Muscle layer of colon (tissue), 2 donors: ENCODE measurements at regions not wholly inside any gene's neighbourhood (a gene's known extent, or its start where the extent isn't known, plus 50 kb on each side); places are given as distances from the start of the nearest gene placed in this dataset.
A peak's percentile ranks its signal among the peaks of the same experiment; 100 is the strongest.

Source experiments
- H3K27ac ChIP-seq: one replicate; pipeline ENCODE4 v1.7.0; 2013; ENCODE audit warnings: low read depth, mild to moderate bottlenecking, low read length, moderate library complexity
- H3K27me3 ChIP-seq, 2 donors: one replicate each; pipeline ENCODE4 v1.7.0; 2013; ENCODE audit warnings: low read length in 2 of 2, mild to moderate bottlenecking in 2 of 2; ENCODE audit not compliant: insufficient read depth in 2 of 2, control insufficient read depth in 1 of 2
- H3K36me3 ChIP-seq: one replicate; pipeline ENCODE4 v1.7.0; 2013; ENCODE audit warnings: mild to moderate bottlenecking, low read length; ENCODE audit not compliant: insufficient read depth
- H3K4me1 ChIP-seq: one replicate; pipeline ENCODE4 v1.7.0; 2013; ENCODE audit warnings: mild to moderate bottlenecking, low read length; ENCODE audit not compliant: insufficient read depth
- H3K4me3 ChIP-seq, 2 donors: one replicate each; pipeline ENCODE4 v1.7.0; 2013; ENCODE audit warnings: low read length in 2 of 2, low read depth in 1 of 2, mild to moderate bottlenecking in 1 of 2, moderate library complexity in 1 of 2
- H3K9ac ChIP-seq: one replicate; pipeline ENCODE4 v1.7.0; 2013; ENCODE audit warnings: low read length
- H3K9me3 ChIP-seq: one replicate; pipeline ENCODE4 v1.7.0; 2013; ENCODE audit warnings: mild to moderate bottlenecking, low read length
- donor health status: abdominal sarcoma.
- donor health status: Adenocarcinoma of cecum.

DNA sequence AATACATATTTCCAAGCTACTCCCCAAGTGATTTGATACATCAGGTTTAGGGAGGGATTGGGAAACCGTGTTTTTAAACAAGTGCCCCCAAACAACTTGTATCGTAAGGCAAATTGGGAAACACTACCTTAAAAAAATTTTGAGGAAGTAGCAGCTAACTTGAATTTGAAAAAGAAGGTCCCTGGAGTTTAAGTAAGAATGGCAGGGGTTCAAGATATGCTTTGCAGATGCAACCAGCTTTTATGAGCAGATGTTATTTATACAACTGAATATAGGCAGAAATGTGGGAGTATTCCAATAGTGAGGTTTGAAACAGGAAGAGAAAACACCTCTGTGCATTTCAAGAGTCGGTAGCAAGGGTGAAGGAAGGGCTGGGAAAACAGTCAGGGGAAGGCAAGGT is 139.6 kb downstream of the IL20RB start:
- no peaks in the 10 kb centered on the region for H3K4me1 ChIP-seq
- H3K4me3 ChIP-seq, result no peak overlapping the region
- no peaks in the 10 kb centered on the region for H3K36me3 ChIP-seq
- H3K9ac ChIP-seq, result no peak overlapping the region
- no peaks in the 10 kb centered on the region for H3K9me3 ChIP-seq
- H3K27ac ChIP-seq, result no peak overlapping the region
- no peaks in the 10 kb centered on the region for H3K27me3 ChIP-seq

DNA sequence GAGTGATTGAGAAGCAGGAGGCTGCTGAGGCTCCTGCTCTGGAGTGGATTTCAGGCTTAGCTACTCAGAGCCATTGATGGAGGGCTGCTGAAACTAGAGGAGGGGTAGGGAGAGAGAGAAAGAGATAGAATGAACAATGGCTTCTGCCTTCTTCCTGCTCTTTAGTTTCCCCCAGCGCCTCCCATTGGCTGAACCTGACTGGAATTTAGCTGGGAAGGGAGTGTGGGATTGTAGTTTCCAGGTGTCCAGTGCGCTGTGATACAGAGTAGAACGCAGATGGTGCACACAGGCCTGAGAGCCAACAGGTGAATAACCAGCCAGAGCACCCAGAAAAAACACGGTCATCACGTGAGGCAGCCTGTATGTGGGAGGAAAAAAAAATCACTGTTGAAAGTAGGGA is 140.1 kb downstream of the IL20RB start:
- Histone ChIP-seq H3K4me1 (no peaks in the 10 kb centered on the region), H3K27ac (no peak overlapping the region), H3K4me3 (no peak overlapping the region), H3K9ac (no peak overlapping the region), H3K9me3 (no peaks in the 10 kb centered on the region), H3K27me3 (no peaks in the 10 kb centered on the region), H3K36me3 (no peaks in the 10 kb centered on the region)

DNA sequence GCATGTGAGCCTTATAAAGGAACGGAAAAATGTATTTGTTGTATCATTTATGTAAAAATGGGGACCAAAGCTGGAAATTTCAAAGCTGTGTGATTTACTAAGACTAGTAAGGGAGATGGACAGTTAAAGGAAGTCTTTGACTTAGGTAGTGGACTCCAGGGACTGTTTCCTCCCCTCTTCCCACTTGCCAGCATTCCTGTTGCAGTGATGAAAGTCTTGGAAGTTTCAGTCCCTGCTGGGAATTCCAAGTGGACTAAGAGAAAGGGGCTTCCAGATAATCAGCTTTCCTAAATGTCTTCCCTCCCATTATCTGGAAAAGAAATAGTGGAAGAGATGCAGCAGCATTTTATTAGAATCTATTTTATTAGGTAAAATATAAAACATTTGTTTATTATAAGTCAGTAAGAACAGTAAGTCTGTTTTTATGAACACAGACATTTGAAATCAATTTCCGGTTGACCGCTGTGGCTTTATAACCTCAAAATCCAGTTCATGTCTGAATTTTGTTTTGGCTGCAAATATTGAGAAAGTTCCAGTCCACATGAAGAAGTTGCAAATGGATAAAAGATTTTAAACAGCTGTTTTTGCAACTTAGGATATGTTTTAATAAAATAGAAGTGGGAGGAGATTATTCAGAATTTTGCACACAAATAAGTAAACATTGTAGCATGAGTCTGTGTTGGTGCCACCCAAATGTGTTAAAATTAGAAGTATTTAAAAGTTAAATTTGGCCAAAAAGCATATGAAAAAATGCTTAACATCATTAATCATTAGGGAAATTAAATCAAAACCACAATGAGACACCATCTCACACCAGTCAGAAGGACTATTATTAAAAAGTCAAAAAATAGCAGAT is 141.8 kb downstream of the IL20RB start:
- no peaks in the 10 kb centered on the region for H3K36me3 ChIP-seq
- no peaks in the 10 kb centered on the region for H3K27me3 ChIP-seq
- no peaks in the 10 kb centered on the region for H3K4me1 ChIP-seq
- no peak overlapping the region for H3K27ac ChIP-seq
- H3K9ac ChIP-seq, result no peak overlapping the region
- H3K4me3 ChIP-seq, result no peak overlapping the region
- no peaks in the 10 kb centered on the region for H3K9me3 ChIP-seq

DNA sequence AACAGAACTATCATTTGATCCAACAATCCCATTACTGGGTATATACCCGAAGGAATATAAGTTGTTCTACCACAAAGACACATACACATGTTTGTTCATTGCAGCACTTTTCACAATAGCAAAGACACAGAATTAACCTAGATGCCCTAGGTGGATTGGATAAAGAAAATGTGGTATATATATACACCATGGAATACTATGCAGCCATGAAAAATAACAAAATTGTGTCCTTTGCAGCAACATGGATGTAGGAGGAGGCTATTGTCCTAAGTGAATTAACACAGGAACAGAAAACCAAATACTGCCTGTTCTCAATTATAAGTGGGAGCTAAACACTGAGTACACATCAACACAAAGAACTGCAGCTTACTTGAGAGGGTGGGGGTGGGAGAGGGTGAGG is 142.5 kb downstream of the IL20RB start:
- H3K36me3 ChIP-seq, result no peaks in the 10 kb centered on the region
- H3K9me3 ChIP-seq, result no peaks in the 10 kb centered on the region
- H3K9ac ChIP-seq, result no peak overlapping the region
- no peak overlapping the region for H3K27ac ChIP-seq
- no peak overlapping the region for H3K4me3 ChIP-seq
- no peaks in the 10 kb centered on the region for H3K27me3 ChIP-seq
- H3K4me1 ChIP-seq, result peaks cover 2% of the 10 kb centered on the region

DNA sequence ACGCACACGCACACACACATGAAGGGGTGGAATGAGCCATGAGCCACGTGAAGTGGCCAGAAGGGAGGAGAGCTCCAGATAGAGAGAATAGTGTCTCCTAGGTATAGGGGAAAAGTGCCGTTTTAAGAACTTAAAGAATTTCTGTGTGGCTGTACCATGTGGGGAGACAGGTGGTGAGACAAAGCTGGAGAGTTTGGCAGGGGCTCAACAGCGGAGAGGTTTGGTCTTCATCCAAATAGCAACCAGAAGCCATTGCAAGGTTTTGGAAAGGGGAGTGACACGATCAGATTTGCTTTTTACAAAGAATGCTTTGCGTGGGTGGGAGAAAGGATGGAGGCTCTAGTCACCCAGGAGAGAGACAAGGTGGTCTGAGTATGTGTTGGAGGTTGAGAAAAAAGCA is 146.0 kb downstream of the IL20RB start:
- no peak overlapping the region for H3K9ac ChIP-seq
- H3K36me3 ChIP-seq, result no peaks in the 10 kb centered on the region
- H3K4me3 ChIP-seq, result no peak overlapping the region
- H3K9me3 ChIP-seq, result no peaks in the 10 kb centered on the region
- no peaks in the 10 kb centered on the region for H3K27me3 ChIP-seq
- peaks cover 7% of the 10 kb centered on the region for H3K4me1 ChIP-seq
- H3K27ac ChIP-seq, result no peak overlapping the region

DNA sequence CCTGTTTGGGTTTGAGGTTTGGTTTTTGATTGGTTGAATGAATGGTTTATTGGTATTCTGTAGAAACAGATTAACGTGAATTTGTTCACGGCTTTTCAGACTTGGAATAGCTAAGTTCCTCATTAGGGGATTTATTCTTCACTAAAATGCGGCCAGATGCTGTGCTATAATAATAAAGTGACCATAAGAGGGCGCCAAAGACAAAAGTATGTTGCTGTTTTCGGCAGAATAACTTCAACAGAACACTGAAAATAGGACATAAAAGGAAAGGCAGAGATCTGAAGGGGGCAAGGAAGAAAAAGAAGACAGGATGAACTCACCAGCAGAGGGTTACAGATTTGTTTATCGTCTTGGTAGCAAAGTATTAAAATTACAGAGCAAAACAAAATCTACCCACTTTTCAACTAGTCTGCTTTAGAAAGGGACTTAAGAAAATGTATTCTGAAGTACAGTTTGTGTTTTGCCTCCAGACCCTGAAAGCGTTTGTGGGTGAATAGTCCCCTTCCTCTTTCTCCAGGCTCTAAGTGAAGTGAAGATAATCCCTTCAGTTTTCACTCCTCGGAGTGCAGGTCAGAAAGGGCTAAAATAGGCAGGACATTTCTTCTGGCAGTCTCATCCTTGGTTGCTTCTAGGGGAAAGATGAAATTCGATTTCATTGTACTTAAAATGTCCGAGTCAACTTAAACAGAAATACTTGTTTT is 147.6 kb downstream of the IL20RB start:
- H3K9ac ChIP-seq, result no peak overlapping the region
- peak overlapping the region in 1 of 2 donors; percentile 16 for H3K4me3 ChIP-seq
- no peak overlapping the region for H3K27ac ChIP-seq
- no peaks in the 10 kb centered on the region for H3K27me3 ChIP-seq
- H3K9me3 ChIP-seq, result no peaks in the 10 kb centered on the region
- peaks cover 7% of the 10 kb centered on the region for H3K4me1 ChIP-seq
- no peaks in the 10 kb centered on the region for H3K36me3 ChIP-seq

DNA sequence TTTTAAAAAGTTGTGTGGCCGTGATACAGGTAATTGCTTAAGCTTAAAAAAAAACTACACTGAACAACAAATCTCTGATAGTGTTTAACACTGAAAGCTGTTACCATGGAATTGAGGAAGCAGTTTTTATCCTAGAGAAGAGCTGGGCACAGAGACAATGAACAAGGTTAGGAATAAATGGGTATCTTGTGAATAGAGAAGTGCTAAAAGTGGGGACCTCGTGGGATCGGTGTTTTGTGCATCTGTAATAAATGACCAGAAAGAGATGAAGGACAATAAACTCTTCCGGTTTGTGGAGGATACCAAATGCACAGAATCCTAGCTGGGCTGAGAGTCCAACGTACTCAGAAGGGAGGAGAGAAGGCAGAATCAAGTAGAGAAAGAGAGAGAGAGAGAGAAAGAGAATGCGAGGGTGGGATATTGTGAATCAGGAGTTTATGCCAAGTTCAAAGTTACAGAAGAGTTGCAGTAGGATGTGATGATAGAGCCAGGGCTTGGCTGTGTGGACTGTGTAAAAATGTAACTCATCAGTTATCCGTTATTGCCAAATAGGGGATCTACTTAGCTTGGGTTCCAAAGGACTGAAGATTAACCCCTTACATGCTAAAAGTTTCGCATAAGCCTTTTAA is 148.9 kb downstream of the IL20RB start:
- Histone ChIP-seq H3K4me3 (no peak overlapping the region), H3K27me3 (no peaks in the 10 kb centered on the region), H3K4me1 (peaks cover 7% of the 10 kb centered on the region), H3K9ac (no peak overlapping the region), H3K9me3 (no peaks in the 10 kb centered on the region), H3K27ac (no peak overlapping the region), H3K36me3 (no peaks in the 10 kb centered on the region)

DNA sequence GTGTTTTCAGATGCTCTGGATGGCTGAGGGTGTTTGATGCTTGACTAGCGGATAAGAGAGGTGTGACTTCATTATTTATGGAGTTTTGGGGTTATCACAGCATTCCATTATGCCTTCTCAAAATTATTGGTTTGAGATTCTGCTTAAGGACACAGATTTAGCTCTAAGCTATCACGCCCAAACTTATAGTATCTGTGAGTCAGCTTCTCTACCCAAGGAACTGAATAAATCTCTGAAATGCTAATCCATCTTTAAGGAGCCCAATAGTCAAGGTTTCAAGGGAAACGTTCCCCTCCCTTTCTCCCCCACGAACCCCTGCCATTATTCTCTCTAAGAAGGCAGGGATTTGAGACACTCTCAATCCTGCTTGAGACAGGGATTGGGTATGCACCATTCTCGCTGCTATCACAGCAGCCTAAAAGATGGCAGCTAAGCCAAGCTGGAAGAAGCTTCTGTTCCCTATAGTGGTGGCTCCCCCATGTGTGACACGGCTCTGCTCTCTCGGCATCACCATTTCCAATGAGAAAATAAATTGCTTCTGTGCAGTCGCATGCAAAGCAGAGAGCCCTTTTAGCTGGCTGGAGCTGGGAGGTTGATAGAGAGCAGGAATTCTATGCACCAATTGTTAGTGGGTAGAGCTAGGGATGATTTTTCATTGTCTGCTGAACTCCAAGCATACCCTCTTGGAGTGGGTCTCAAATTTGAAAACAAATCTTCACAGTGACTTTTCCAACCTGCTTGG is 151.1 kb downstream of the IL20RB start:
- H3K27ac ChIP-seq, result no peak overlapping the region
- H3K9me3 ChIP-seq, result no peaks in the 10 kb centered on the region
- H3K4me3 ChIP-seq, result no peak overlapping the region
- H3K36me3 ChIP-seq, result no peaks in the 10 kb centered on the region
- peaks cover 7% of the 10 kb centered on the region for H3K4me1 ChIP-seq
- H3K9ac ChIP-seq, result no peak overlapping the region
- no peaks in the 10 kb centered on the region for H3K27me3 ChIP-seq

DNA sequence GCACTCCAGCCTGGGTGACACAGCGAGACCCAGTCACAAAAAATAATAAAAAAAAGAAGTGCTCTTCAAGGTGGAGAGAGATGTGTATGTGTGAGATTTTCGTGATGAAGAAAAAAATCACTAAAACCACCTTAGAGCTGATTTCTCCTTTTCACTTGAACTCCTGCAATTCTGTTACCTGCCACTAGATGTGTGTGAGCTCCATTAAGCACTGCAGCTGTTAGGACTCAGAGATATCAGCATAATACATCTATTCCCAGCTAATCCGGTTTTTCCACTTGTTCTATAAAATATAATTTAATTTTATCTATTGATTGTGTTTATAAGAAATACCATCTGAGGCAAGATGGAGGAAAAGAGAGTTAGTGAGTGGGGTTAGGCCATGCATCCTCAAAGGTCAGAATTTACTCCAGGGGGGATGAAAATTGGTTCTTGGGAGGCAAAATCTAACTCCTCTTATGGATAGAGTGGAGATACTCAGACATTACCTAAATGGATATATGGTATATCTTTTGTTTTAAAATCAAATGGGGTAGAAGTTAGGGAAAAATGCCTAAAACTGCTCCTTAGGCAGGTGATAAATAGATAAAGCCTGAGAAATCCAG is 152.7 kb downstream of the IL20RB start:
- no peak overlapping the region for H3K9ac ChIP-seq
- H3K4me3 ChIP-seq, result no peak overlapping the region
- no peaks in the 10 kb centered on the region for H3K9me3 ChIP-seq
- H3K4me1 ChIP-seq, result peaks cover 4% of the 10 kb centered on the region
- H3K36me3 ChIP-seq, result no peaks in the 10 kb centered on the region
- no peak overlapping the region for H3K27ac ChIP-seq
- no peaks in the 10 kb centered on the region for H3K27me3 ChIP-seq

DNA sequence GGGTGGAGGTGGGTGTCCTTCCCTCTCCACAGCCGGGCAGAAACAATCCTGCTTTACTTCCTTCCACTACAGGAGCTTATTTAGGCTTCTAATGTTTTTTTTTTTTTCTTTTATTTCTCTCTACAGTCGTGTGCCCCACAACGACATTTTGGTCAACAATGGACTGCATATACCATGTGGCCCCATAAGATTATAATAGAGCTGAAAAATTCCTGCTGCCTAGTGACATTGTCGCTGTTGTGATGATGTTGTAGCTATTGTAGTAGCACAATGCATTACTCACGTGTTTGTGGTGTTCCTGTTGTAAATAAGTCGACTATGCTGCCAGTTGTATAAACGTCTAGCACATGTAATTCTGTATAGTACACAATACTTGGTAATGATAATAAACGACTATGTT is 153.7 kb downstream of the IL20RB start:
- Histone ChIP-seq H3K27me3 (no peaks in the 10 kb centered on the region), H3K4me3 (no peak overlapping the region), H3K27ac (no peak overlapping the region), H3K4me1 (no peaks in the 10 kb centered on the region), H3K9ac (no peak overlapping the region), H3K36me3 (no peaks in the 10 kb centered on the region), H3K9me3 (no peaks in the 10 kb centered on the region)

DNA sequence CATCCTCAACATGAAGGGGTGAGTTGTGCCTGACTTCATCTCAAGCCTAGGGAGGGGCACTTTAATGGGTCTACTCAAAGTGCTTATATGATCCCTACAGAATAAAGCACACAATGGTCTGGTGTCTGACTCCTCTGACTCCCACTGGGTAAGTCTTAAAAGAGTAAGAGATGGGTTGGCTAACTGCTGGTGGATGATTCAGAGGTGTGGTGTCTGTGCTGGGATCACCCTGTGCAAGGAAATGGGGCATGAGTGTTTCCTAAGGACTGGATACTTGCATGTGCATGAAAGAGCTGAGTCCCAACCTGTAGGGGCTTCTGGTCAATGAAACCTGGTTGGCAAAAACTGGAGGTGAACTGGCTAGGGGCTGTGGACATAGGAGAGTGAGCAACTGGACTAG is 158.8 kb downstream of the IL20RB start:
- H3K4me1 ChIP-seq, result no peaks in the 10 kb centered on the region
- H3K36me3 ChIP-seq, result no peaks in the 10 kb centered on the region
- no peak overlapping the region for H3K27ac ChIP-seq
- no peak overlapping the region for H3K4me3 ChIP-seq
- H3K9me3 ChIP-seq, result no peaks in the 10 kb centered on the region
- no peaks in the 10 kb centered on the region for H3K27me3 ChIP-seq
- H3K9ac ChIP-seq, result no peak overlapping the region
